Esophagus (tissue), 2 donors: ENCODE measurements at regions not wholly inside any gene's neighbourhood (a gene's known extent, or its start where the extent isn't known, plus 50 kb on each side); places are given as distances from the start of the nearest gene placed in this dataset.

Source experiments
- H3K27ac ChIP-seq, 2 donors: one replicate each; pipeline ENCODE4 v1.5.1; 2013; ENCODE audit warnings: low read depth in 2 of 2, mild to moderate bottlenecking in 2 of 2, inconsistent platforms in 1 of 2, low read length in 1 of 2, moderate library complexity in 1 of 2
- H3K27me3 ChIP-seq, 2 donors: one replicate each; pipeline ENCODE4 v1.6.1; 2013; ENCODE audit warnings: low read length in 2 of 2, control low read depth in 1 of 2, mild to moderate bottlenecking in 1 of 2; ENCODE audit not compliant: insufficient read depth in 2 of 2, control insufficient read depth in 1 of 2
- H3K36me3 ChIP-seq, 2 donors: one replicate each; pipeline ENCODE4 v1.6.1; 2013; ENCODE audit warnings: low read length in 1 of 2; ENCODE audit not compliant: control insufficient read depth in 2 of 2, insufficient read depth in 2 of 2
- H3K4me1 ChIP-seq, 2 donors: one replicate each; pipeline ENCODE4 v1.6.1; 2013; ENCODE audit warnings: low read length in 1 of 2; ENCODE audit not compliant: control insufficient read depth in 2 of 2, insufficient read depth in 2 of 2
- H3K4me3 ChIP-seq, 2 donors: one replicate each; pipeline ENCODE4 v1.5.1; 2013; ENCODE audit warnings: low read length in 2 of 2, mild to moderate bottlenecking in 2 of 2, low read depth in 1 of 2, moderate library complexity in 1 of 2
- H3K9me3 ChIP-seq, 2 donors: one replicate each; pipeline ENCODE4 v1.6.1; 2013; ENCODE audit warnings: mild to moderate bottlenecking in 2 of 2, low read depth in 1 of 2, low read length in 1 of 2, moderate library complexity in 1 of 2; ENCODE audit not compliant: control insufficient read depth in 2 of 2, insufficient read depth in 1 of 2
- WGBS, 2 donors: extraction: QIAGEN DNeasy Blood & Tissue Kit; methylation state at CpG; one replicate each; pipeline ENCODE4 v1.1.7; 2013; 5-methylcytosine and 5-hydroxymethylcytosine counted together
- donor health status: healthy with polysubstance abuse.
- donor health status: Bipolar disorder and iron deficiency.

- H3K4me1 ChIP-seq: no peaks in the 10 kb centered on the region
- WGBS, 2 donors: 64 to 65% methylated on average over 1 of the region's 1 CpG
- H3K27me3 ChIP-seq: no peaks in the 10 kb centered on the region
Observed at GRCh38 chr13:56338421-56338820, 802.3 kb upstream of the PRR20A start.

GRCh38 chr13:56347014-56347413 is 793.7 kb upstream of the PRR20A start:
- Histone ChIP-seq H3K27me3 (no peaks in the 10 kb centered on the region), H3K4me1 (no peaks in the 10 kb centered on the region), H3K36me3 (no peaks in the 10 kb centered on the region), H3K4me3 (no peak overlapping the region), H3K27ac (no peak overlapping the region), H3K9me3 (peaks cover 0 to 2% of the 10 kb centered on the region in 2 donors)
- 11 to 20% methylated on average over 1 of the region's 1 CpG for WGBS, 2 donors

More at GRCh38 chr13:56338421-56338820, 802.3 kb upstream of the PRR20A start:
- H3K4me3 ChIP-seq: no peak overlapping the region
- no peak overlapping the region for H3K27ac ChIP-seq
- H3K36me3 ChIP-seq: no peaks in the 10 kb centered on the region
- peaks cover 2 to 5% of the 10 kb centered on the region in 2 donors for H3K9me3 ChIP-seq

DNA sequence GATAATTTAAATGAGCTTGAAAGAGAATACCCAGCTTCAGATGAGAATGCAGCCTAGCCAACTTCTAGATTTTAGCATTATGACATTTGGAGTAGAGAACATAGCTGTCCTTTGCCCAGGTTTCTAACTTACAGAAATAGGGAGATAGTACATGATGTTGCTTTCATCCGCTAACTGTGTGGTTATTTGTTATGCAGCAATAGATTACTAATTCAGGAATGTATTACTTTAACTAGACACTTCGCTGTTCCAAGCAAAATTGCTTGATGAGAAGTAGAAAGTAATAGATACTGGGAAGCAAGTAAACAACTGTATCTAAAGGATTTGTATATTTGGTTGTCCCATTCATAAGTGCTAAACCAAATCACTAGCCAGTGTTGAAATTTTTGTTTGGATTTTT is 790.9 kb upstream of the PRR20A start:
- no peaks in the 10 kb centered on the region for H3K4me1 ChIP-seq
- 82 to 83% methylated on average over 2 of the region's 2 CpGs for WGBS, 2 donors
- no peak overlapping the region for H3K27ac ChIP-seq
- no peak overlapping the region for H3K4me3 ChIP-seq
- no peaks in the 10 kb centered on the region for H3K9me3 ChIP-seq
- H3K36me3 ChIP-seq: no peaks in the 10 kb centered on the region
- no peaks in the 10 kb centered on the region for H3K27me3 ChIP-seq

DNA sequence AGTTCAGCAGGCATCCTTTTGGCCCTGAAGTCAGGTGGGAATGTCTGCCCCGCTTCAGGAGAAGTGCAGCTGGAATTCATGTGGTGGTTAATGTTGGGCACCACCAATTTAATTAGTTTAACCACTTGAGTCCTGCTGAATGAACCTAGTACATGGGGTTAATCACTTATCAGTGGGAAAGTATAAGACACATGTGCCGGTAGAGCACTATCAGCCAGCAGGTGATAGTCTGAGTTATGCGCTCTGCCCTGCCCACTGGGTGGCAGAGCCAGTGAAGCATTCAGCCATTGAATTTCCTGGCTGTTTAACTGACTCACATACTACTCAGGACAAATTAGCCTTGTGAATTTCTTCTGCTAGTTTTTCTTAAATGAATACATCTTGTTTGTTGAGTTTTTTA is 789.7 kb upstream of the PRR20A start:
- Histone ChIP-seq H3K4me1 (no peaks in the 10 kb centered on the region), H3K9me3 (no peaks in the 10 kb centered on the region), H3K4me3 (no peak overlapping the region), H3K27me3 (no peaks in the 10 kb centered on the region), H3K27ac (no peak overlapping the region), H3K36me3 (no peaks in the 10 kb centered on the region)
- 60 to 62% methylated on average over 3 of the region's 3 CpGs for WGBS, 2 donors

GRCh38 chr13:56352361-56352760 is 788.4 kb upstream of the PRR20A start:
- H3K27me3 ChIP-seq: no peaks in the 10 kb centered on the region
- no peaks in the 10 kb centered on the region for H3K4me1 ChIP-seq
- H3K36me3 ChIP-seq: no peaks in the 10 kb centered on the region
- 43 to 55% methylated on average over 4 of the region's 4 CpGs for WGBS, 2 donors
- H3K4me3 ChIP-seq: no peak overlapping the region
- no peak overlapping the region for H3K27ac ChIP-seq
- no peaks in the 10 kb centered on the region for H3K9me3 ChIP-seq

DNA sequence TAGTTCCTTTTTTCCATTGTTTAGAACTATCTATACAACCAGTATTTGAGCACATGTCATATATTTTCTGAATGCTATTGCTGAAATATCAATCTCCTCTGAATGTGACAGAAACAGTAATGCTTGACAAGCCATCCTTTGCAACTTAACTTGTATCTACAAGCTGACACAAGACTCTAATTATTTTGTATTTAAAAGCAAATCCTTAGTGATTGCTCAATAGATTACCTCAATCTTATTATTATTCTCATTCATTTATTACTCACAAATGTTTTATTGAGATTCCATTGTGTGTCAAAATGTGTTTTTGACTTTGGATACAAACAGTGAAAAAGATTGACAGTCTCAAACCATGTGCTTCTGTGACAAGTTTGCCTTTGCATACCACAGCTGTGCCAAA is 787.8 kb upstream of the PRR20A start:
- no peaks in the 10 kb centered on the region for H3K36me3 ChIP-seq
- H3K27me3 ChIP-seq: no peaks in the 10 kb centered on the region
- no peak overlapping the region for H3K4me3 ChIP-seq
- no peaks in the 10 kb centered on the region for H3K4me1 ChIP-seq
- H3K9me3 ChIP-seq: no peaks in the 10 kb centered on the region
- no peak overlapping the region for H3K27ac ChIP-seq

GRCh38 chr13:56356690-56357089 is 784.0 kb upstream of the PRR20A start:
- 88 to 94% methylated on average over 1 of the region's 1 CpG for WGBS, 2 donors
- Histone ChIP-seq H3K4me3 (no peak overlapping the region), H3K27me3 (no peaks in the 10 kb centered on the region), H3K9me3 (no peaks in the 10 kb centered on the region), H3K36me3 (no peaks in the 10 kb centered on the region), H3K27ac (no peak overlapping the region), H3K4me1 (no peaks in the 10 kb centered on the region)

DNA sequence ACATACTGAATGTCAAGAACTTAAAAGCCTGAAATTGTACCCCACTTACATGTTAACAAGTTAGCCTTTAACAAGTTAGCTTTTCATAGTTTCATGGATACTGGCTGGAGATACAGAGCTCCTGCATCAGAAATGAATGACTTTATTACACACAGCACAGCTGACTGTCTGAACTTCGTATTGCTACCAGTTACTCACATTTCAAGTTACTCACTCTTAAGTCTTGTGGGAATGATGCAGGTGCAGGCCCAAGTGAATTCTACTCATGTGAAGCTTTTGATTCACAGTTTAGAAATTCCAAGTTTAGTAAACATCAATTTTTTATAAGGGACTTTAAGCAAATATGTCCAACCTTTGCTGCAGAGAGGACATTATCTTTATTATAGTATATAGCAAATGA is 762.2 kb upstream of the PRR20A start:
- Histone ChIP-seq H3K4me1 (no peaks in the 10 kb centered on the region), H3K4me3 (no peak overlapping the region), H3K9me3 (peaks cover 5% of the 10 kb centered on the region in 2 donors), H3K36me3 (no peaks in the 10 kb centered on the region), H3K27ac (no peak overlapping the region), H3K27me3 (no peaks in the 10 kb centered on the region)
- WGBS, 2 donors: 31 to 46% methylated on average over 1 of the region's 1 CpG

GRCh38 chr13:56393549-56393948 is 747.2 kb upstream of the PRR20A start:
- Histone ChIP-seq H3K27ac (no peak overlapping the region), H3K4me1 (no peaks in the 10 kb centered on the region), H3K4me3 (no peak overlapping the region), H3K36me3 (no peaks in the 10 kb centered on the region), H3K27me3 (no peaks in the 10 kb centered on the region), H3K9me3 (no peaks in the 10 kb centered on the region)
- 76 to 78% methylated on average over 1 of the region's 1 CpG for WGBS, 2 donors

GRCh38 chr13:56396318-56396717 is 744.4 kb upstream of the PRR20A start:
- Histone ChIP-seq H3K27me3 (no peaks in the 10 kb centered on the region), H3K4me1 (no peaks in the 10 kb centered on the region), H3K27ac (no peak overlapping the region), H3K36me3 (no peaks in the 10 kb centered on the region), H3K9me3 (peaks cover 0 to 5% of the 10 kb centered on the region in 2 donors), H3K4me3 (no peak overlapping the region)
- 41 to 49% methylated on average over 2 of the region's 2 CpGs for WGBS, 2 donors
